ENCODE measurements at regions not wholly inside any gene's neighbourhood (a gene's known extent, or its start where the extent isn't known, plus 50 kb on each side); places are given as distances from the start of the nearest gene placed in this dataset.

- Histone ChIP-seq H3K4me3 (ENCODE audit: low read depth, low read length) (no peak overlapping the region), H3K36me3 (ENCODE audit: control insufficient read depth, insufficient read depth, low read length) (no peaks in the 10 kb centered on the region), H3K4me1 (no peaks in the 10 kb centered on the region), H3K9me3 (ENCODE audit: control insufficient read depth, low read length) (no peaks in the 10 kb centered on the region), H3K27me3 (ENCODE audit: control insufficient read depth, insufficient read depth, low read length) (no peaks in the 10 kb centered on the region), H2AFZ (no peak overlapping the region), H3K4me2 (ENCODE audit: low read length) (no peak overlapping the region), H3K79me2 (no peaks in the 10 kb centered on the region), H3K9ac (no peak overlapping the region), H3K27ac (no peak overlapping the region)
- TF ChIP-seq CTCF (IDR thresholded peaks at IDR 0.05): no peak
Observed at GRCh38 chr5:4220016-4220415, 624.4 kb downstream of the IRX1 start.

GRCh38 chr5:4221048-4221447 lies 625.4 kb downstream of the IRX1 start:
- Histone ChIP-seq H3K4me2 (ENCODE audit: low read length) (no peak overlapping the region), H3K27ac (no peak overlapping the region), H3K4me3 (ENCODE audit: low read depth, low read length) (no peak overlapping the region), H2AFZ (no peak overlapping the region), H3K27me3 (ENCODE audit: control insufficient read depth, insufficient read depth, low read length) (no peaks in the 10 kb centered on the region), H3K9me3 (ENCODE audit: control insufficient read depth, low read length) (no peaks in the 10 kb centered on the region), H3K36me3 (ENCODE audit: control insufficient read depth, insufficient read depth, low read length) (no peaks in the 10 kb centered on the region), H3K9ac (no peak overlapping the region), H3K79me2 (no peaks in the 10 kb centered on the region), H3K4me1 (no peaks in the 10 kb centered on the region)
- no peak for TF ChIP-seq CTCF (IDR thresholded peaks at IDR 0.05)

GRCh38 chr5:4222147-4222546 lies 626.5 kb downstream of the IRX1 start:
- H3K36me3 ChIP-seq (ENCODE audit: control insufficient read depth, insufficient read depth, low read length): no peaks in the 10 kb centered on the region
- H3K9ac ChIP-seq: no peak overlapping the region
- TF ChIP-seq CTCF (IDR thresholded peaks at IDR 0.05): no peak
- H2AFZ ChIP-seq: no peak overlapping the region
- no peaks in the 10 kb centered on the region for H3K79me2 ChIP-seq
- H3K4me3 ChIP-seq (ENCODE audit: low read depth, low read length): no peak overlapping the region
- no peaks in the 10 kb centered on the region for H3K27me3 ChIP-seq (ENCODE audit: control insufficient read depth, insufficient read depth, low read length)
- no peaks in the 10 kb centered on the region for H3K4me1 ChIP-seq
- no peak overlapping the region for H3K4me2 ChIP-seq (ENCODE audit: low read length)
- H3K27ac ChIP-seq: no peak overlapping the region
- no peaks in the 10 kb centered on the region for H3K9me3 ChIP-seq (ENCODE audit: control insufficient read depth, low read length)

- H3K27ac ChIP-seq: no peak overlapping the region
- no peak overlapping the region for H3K9ac ChIP-seq
- H3K79me2 ChIP-seq: no peaks in the 10 kb centered on the region
- H3K4me2 ChIP-seq (ENCODE audit: low read length): no peak overlapping the region
- H2AFZ ChIP-seq: no peak overlapping the region
- no peaks in the 10 kb centered on the region for H3K27me3 ChIP-seq (ENCODE audit: control insufficient read depth, insufficient read depth, low read length)
- H3K36me3 ChIP-seq (ENCODE audit: control insufficient read depth, insufficient read depth, low read length): no peaks in the 10 kb centered on the region
- H3K9me3 ChIP-seq (ENCODE audit: control insufficient read depth, low read length): no peaks in the 10 kb centered on the region
- no peak for TF ChIP-seq CTCF (IDR thresholded peaks at IDR 0.05)
- H3K4me3 ChIP-seq (ENCODE audit: low read depth, low read length): no peak overlapping the region
- no peaks in the 10 kb centered on the region for H3K4me1 ChIP-seq
Observed at GRCh38 chr5:4222821-4223220, 627.2 kb downstream of the IRX1 start.

GRCh38 chr5:4225741-4226140 lies 630.1 kb downstream of the IRX1 start:
- Histone ChIP-seq H3K27ac (no peak overlapping the region), H2AFZ (no peak overlapping the region), H3K4me2 (ENCODE audit: low read length) (no peak overlapping the region), H3K79me2 (no peaks in the 10 kb centered on the region), H3K27me3 (ENCODE audit: control insufficient read depth, insufficient read depth, low read length) (no peaks in the 10 kb centered on the region), H3K4me1 (no peaks in the 10 kb centered on the region), H3K4me3 (ENCODE audit: low read depth, low read length) (no peak overlapping the region), H3K9me3 (ENCODE audit: control insufficient read depth, low read length) (no peaks in the 10 kb centered on the region), H3K36me3 (ENCODE audit: control insufficient read depth, insufficient read depth, low read length) (no peaks in the 10 kb centered on the region), H3K9ac (no peak overlapping the region)
- no peak for TF ChIP-seq CTCF (IDR thresholded peaks at IDR 0.05)
